ENCODE measurements at regions not wholly inside any gene's neighbourhood (a gene's known extent, or its start where the extent isn't known, plus 50 kb on each side); places are given as distances from the start of the nearest gene placed in this dataset.

DNA sequence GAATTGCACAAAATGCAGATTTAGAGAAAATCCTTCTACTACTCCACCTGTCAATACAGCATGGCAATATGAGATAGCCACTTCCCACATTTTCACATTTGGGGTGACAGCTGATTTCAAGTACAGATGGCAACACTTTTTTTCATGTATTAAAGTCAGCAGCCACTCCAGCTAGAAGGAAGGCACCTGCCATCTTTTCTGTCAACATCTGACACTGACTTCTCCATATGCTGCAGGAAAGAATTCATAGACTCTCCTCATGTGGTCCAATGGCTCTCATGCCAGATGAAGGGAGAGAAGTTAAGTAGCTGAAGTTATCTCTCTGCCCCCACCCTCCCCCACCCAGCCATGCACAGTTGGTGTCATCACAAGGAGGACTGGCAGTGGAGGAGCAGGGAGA, 912.0 kb downstream of the SORCS1 start:
- TF ChIP-seq, protein P1, sequence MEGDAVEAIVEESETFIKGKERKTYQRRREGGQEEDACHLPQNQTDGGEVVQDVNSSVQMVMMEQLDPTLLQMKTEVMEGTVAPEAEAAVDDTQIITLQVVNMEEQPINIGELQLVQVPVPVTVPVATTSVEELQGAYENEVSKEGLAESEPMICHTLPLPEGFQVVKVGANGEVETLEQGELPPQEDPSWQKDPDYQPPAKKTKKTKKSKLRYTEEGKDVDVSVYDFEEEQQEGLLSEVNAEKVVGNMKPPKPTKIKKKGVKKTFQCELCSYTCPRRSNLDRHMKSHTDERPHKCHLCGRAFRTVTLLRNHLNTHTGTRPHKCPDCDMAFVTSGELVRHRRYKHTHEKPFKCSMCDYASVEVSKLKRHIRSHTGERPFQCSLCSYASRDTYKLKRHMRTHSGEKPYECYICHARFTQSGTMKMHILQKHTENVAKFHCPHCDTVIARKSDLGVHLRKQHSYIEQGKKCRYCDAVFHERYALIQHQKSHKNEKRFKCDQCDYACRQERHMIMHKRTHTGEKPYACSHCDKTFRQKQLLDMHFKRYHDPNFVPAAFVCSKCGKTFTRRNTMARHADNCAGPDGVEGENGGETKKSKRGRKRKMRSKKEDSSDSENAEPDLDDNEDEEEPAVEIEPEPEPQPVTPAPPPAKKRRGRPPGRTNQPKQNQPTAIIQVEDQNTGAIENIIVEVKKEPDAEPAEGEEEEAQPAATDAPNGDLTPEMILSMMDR (conservative IDR thresholded peaks at IDR 0.05; ENCODE audit: low read depth, low read length), result no peak
- TF ChIP-seq POLR2A (IDR thresholded peaks at IDR 0.05; ENCODE audit: low read depth, low read length) (no peak), CEBPB (IDR thresholded peaks at IDR 0.05; ENCODE audit: low read depth, low read length) (no peak), MAZ (IDR thresholded peaks at IDR 0.05; ENCODE audit: borderline replicate concordance, low read depth, low read length) (no peak), RAD21 (IDR thresholded peaks at IDR 0.05; ENCODE audit: low read length) (no peak), FOS (IDR thresholded peaks at IDR 0.05; ENCODE audit: low read depth, low read length) (no peak), SMC3 (IDR thresholded peaks at IDR 0.05; ENCODE audit: low read depth, low read length) (no peak)
- TF ChIP-seq, protein P2, sequence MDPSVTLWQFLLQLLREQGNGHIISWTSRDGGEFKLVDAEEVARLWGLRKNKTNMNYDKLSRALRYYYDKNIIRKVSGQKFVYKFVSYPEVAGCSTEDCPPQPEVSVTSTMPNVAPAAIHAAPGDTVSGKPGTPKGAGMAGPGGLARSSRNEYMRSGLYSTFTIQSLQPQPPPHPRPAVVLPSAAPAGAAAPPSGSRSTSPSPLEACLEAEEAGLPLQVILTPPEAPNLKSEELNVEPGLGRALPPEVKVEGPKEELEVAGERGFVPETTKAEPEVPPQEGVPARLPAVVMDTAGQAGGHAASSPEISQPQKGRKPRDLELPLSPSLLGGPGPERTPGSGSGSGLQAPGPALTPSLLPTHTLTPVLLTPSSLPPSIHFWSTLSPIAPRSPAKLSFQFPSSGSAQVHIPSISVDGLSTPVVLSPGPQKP (IDR thresholded peaks at IDR 0.05; ENCODE audit: borderline replicate concordance, low read depth, low read length), result no peak
